Brain microvascular endothelial cell (primary cell): ENCODE measurements at regions not wholly inside any gene's neighbourhood (a gene's known extent, or its start where the extent isn't known, plus 50 kb on each side); places are given as distances from the start of the nearest gene placed in this dataset.
"Not testable (repeated sequence)": the region's sequence is repeated elsewhere in the genome, so short reads cannot be mapped to it uniquely, and the experiment has no call there.

Experiments
- DNase-seq: peaks from one replicate; pipeline ENCODE4 v3.0.0-alpha.2; 2020
- H3K27ac ChIP-seq: fragments of 250-450 bp; sonication (Bioruptor Pico); 2 replicates; pipeline ENCODE4 v1.5.1; 2020; ENCODE audit warnings: mild to moderate bottlenecking, moderate library complexity
- H3K27me3 ChIP-seq: fragments of 250-450 bp; sonication (Bioruptor Pico); replicated peaks from 2 replicates; pipeline ENCODE4 v1.5.1; 2020; ENCODE audit warnings: mild to moderate bottlenecking
- H3K36me3 ChIP-seq: fragments of 250-450 bp; sonication (Bioruptor Pico); replicated peaks from 2 replicates; pipeline ENCODE4 v1.5.1; 2020; ENCODE audit warnings: mild to moderate bottlenecking
- H3K4me3 ChIP-seq: 2 replicates; pipeline ENCODE4 v1.5.1; 2011; ENCODE audit warnings: low read depth, mild to moderate bottlenecking, control low read depth, low read length, moderate library complexity
- CTCF ChIP-seq: IDR thresholded peaks from 2 replicates; pipeline ENCODE4 v1.5.1; 2011; ENCODE audit warnings: low read depth, mild to moderate bottlenecking, moderate library complexity, low read length, control low read depth, inconsistent platforms; ENCODE audit errors: missing control alignments
- in situ Hi-C: cut with HindIII; loops from 2 replicates; pipeline ENCODE4 v1.10.0; 2017; ENCODE audit warnings: low sequenced_read_pairs, low pct_ligation_motif_present

DNA sequence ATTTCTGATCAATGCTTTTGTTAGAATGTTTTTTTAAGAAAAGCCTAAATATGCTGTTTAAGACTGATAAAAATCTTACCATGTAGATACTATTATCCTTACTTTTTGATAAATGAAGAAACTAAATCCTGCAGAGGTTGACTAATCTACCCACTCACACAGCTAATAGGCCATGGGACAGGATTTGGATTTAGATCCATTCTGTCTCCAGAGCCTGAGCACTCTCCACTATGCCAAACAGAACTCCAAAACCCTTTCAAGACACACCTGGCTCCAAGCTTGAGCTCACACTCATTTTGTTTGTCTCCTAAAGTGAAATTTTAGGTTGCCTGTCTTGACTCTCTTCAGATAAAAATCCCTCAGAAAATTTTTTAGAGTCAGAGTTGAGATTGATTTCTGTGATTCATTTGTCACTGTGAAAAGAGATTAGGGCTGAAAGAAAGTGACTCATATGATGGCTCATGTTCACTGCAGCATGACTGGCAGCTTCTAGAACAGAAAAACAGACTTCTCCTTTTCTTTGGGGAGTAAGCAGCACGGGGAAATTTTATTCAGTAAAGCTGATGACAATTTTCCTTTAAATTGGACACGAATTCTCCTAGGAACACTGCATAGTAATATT lies 132.3 kb upstream of the POT1 start:
- peak overlapping the region; percentile 74 for H3K27ac ChIP-seq
- DNase-seq, result peak; percentile 79
- in situ Hi-C loops, result no loop called here

DNA sequence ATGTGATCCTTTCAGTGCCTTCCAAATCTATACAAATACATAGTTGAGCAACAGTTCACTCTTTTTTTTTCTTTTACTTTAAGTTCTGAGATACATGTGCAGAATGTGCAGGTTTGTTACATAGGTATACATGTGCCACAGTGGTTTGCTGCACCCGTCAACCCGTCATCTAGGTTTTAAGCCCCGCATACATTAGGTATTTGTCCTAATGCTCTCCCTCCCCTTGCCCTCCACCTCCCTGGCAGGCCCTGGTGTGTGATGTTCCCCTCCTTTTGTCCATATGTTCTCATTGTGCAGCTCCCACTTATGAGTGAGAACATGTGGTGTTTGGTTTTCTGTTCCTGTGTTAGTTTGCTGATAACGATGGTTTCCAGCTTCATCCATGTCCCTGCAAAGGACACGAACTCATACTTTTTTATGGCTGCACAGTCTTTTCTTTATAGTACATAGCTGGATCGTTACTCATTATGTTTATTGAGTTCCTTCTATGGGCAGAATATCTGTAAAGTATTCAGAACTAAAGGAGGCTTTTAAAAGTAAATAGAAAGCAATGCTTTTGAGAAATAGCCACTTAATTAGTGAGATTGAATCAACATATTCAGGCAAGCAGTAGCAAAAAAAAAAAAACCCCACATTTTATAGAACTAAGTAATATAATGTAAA lies 131.6 kb upstream of the POT1 start:
- H3K4me3 ChIP-seq, in situ Hi-C loops, H3K36me3 ChIP-seq, H3K27me3 ChIP-seq: not testable (repeated sequence)
- DNase-seq, result peak; percentile 30
- peak overlapping the region; percentile 74 for H3K27ac ChIP-seq

More for the DNA sequence above, 132.3 kb upstream of the POT1 start:
- TF ChIP-seq CTCF, result no peak
- no peak overlapping the region for H3K4me3 ChIP-seq
- H3K27me3 ChIP-seq, result no peaks in the 10 kb centered on the region
- H3K36me3 ChIP-seq, result no peaks in the 10 kb centered on the region

GRCh38 chr7:125059861-125060456 lies 130.3 kb upstream of the POT1 start:
- no peak for DNase-seq
- in situ Hi-C loops, result no loop called here

DNA sequence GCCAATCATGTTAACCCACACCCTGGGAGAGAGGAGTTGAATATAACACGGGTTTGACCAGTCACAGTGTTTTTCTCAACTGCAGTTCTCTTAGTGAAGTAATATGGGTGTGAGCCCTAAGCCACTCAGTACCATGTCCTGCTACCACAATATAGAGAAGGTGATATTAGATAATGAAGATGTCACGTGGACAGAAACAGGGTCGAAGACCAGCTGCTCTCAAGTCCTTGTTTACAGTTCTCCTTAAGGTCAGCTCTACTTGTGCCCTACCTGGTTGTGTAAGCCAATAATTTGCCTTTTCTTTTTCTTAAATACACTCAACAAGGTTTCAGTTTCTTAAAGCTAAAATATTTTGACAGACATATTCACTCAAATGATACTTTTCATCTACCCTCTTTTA lies 128.3 kb upstream of the POT1 start:
- TF ChIP-seq CTCF, result no peak
- Histone ChIP-seq H3K27ac (no peak overlapping the region), H3K4me3 (no peak overlapping the region), H3K36me3 (no peaks in the 10 kb centered on the region), H3K27me3 (no peaks in the 10 kb centered on the region)
- DNase-seq, result no peak
- in situ Hi-C loops, result no loop called here

More at GRCh38 chr7:125059861-125060456, 130.3 kb upstream of the POT1 start:
- no peak overlapping the region for H3K27ac ChIP-seq
- H3K4me3 ChIP-seq, result no peak overlapping the region
- no peaks in the 10 kb centered on the region for H3K27me3 ChIP-seq
- TF ChIP-seq CTCF, result no peak
- no peaks in the 10 kb centered on the region for H3K36me3 ChIP-seq

- no peaks in the 10 kb centered on the region for H3K36me3 ChIP-seq
- TF ChIP-seq CTCF, result no peak
- in situ Hi-C loops, result no loop called here
- H3K4me3 ChIP-seq, result no peak overlapping the region
- DNase-seq, result no peak
- H3K27me3 ChIP-seq, result no peaks in the 10 kb centered on the region
- no peak overlapping the region for H3K27ac ChIP-seq
These were observed 125.8 kb upstream of the POT1 start for GRCh38 chr7:125055376-125055775.

DNA sequence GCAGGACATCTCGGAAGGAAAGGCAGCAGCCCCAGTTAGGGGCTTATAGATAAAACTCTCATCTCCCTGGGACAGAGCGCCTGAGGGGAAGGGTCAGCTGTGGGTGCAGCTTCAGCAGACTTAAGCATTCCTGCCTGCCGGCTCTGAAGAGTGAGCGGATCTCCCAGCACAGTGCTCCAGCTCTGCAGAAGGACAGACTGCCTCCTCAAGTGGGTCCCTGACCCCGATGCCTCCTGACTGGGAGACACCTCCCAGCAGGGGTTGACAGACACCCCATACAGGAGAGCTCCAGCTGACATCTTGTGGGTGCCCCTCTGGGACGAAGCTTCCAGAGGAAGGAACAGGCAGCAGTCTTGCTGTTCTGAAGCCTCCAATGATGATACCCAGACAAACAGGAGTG lies 117.1 kb upstream of the POT1 start:
- in situ Hi-C loops, result no loop called here
- no peak for DNase-seq
- TF ChIP-seq CTCF, result no peak

More for the DNA sequence above, 117.1 kb upstream of the POT1 start:
- no peak overlapping the region for H3K4me3 ChIP-seq
- no peaks in the 10 kb centered on the region for H3K36me3 ChIP-seq
- no peak overlapping the region for H3K27ac ChIP-seq
- no peaks in the 10 kb centered on the region for H3K27me3 ChIP-seq
